ENCODE measurements at regions not wholly inside any gene's neighbourhood (a gene's known extent, or its start where the extent isn't known, plus 50 kb on each side); places are given as distances from the start of the nearest gene placed in this dataset.

DNA sequence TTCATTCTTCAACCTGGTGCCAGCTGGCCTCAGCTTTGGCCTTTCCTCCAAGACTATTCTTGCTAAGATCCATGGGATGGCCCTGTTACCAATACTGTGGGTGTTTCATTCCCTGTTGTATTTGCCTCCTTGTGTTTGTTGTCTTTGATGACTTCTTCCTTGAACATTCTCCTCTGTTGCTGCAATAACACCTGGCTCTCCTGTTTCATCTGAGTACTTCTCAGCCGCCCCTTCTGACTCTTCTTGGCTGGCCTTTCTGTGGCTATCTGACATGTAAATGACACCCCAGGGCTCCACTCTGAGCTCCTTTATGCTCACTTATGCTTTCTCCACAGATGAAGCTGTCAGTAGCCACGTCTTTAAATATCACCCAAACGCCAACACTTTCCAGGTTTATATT, 302.7 kb upstream of the CHRNA7 start:
- intact Hi-C loops (cut with micrococcal nuclease): no loop called here

DNA sequence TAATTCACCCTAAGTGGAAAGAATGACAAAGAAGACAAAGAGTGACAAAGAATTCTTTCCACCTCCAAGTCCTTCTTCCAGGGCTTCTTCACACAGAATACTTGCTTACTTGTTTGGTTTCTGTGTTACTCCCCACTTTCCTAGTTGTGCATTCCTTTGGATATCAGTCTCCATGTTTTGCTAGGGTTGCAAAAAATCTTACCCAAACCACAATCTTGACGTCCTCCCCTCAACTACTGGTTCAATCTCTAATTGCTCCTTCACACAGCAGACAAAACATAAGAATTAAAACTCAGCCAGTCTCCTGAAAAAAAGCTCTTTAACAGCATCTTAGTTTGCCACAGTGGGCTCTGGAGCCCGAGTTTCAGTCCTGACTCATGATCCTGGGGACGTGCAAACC, 297.6 kb upstream of the CHRNA7 start:
- intact Hi-C loops (cut with micrococcal nuclease): no loop called here

DNA sequence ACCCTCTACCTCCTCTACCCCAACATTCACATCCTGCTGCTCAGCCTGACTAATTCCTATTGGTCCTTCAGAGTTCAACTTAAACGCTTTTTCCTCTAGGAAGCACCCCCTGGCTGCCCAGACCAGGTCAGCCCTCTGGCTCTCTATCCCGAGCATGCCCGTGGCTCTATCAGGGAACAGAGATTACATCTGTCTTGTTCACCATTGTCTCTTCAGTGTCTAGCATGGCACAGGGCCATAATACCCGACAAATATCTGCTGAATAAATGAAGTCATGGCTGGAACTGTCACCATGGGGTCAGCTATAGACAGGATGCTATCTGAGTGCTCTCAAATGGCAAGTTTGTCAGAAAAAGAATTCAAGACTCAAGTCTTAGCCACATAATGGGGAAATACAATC, 296.9 kb upstream of the CHRNA7 start:
- intact Hi-C loops (cut with micrococcal nuclease): no loop called here

DNA sequence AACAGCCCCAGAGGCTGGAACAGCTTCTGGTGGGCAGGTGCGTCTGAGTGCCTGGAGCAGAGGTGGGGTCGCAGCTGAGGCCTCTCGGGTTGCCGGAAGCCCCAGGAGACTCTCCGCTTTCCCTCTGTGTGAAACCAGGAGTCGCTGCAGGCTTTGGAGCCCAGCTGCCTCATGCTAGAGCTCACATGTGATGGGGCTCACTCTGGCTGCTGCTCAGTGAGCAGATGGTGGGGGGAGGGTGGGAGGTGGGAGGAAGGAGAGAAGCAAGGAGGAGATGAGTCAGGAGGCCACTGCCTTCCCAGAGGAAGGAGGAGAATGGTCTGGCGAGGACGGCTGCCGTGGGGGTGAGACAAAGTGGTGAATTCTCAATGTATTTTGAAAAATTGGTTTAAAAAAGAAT, 290.1 kb upstream of the CHRNA7 start:
- intact Hi-C loops (cut with micrococcal nuclease): no loop called here

DNA sequence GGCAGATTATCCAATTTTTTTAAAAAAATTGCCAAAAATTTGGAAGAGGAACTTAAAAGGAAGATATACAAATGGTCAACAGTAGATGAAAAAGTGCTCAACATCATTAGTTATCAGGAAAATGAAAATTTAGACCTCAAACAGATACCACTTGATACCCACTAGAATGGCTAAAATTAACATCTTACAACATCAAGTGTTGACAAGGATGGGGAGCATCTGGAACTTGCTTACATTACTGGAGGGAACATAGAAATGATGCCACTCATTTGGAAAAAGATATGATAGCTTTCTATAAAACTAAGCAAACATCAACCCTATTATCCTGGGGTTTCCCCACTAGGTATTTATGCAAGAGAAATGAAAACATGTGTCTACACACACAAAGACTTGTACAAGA, 284.5 kb upstream of the CHRNA7 start:
- intact Hi-C loops (cut with micrococcal nuclease): no loop called here

DNA sequence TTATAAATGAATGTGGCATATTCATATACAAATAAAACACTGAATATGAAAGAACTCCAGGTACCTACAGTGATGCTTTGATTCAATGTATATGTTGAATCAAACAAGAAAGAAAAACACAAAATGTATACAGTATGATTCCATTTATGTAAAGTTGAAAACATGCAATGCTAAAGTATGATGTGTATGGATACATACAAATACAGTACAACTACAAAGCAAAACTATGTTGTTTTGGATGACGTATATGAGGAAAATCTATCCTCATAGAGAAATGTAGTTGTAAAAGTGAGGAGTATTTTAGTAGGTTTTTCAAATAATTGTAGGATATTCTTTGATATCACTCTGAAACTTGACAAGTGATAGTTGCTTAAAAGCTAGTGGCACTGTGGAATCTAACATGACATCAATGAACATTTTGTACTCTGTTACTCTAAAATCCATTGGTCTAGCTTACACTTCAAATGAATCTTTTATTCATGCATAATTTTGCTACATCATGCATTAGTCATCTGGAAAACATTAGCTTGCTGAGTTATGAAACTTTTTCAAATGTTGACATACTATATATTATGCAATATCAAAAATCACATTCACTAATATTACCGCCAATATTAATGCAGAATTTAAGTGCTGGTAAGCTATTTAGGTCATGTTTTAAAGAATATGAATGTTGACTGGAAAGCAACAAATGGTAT, 278.1 kb upstream of the CHRNA7 start:
- intact Hi-C loops (cut with micrococcal nuclease): no loop called here

DNA sequence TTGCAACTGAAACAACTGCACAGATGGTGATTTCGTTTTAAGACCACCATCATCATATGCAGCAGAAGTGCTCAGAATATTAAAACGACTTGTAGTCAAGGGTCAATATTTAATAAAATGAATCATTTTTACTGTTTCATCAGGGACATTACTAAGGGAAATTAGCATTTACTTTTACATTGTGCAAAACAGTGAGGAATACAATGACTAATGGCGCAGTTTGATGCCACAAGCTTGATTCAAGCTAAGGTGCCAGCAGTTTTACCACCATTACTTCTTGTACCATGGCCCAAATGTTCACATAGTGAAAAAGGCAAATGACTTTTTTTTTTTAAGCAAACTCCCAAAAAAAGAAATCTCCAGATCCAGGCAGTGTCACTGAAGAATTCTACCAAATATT, 277.4 kb upstream of the CHRNA7 start:
- intact Hi-C loops (cut with micrococcal nuclease): no loop called here

DNA sequence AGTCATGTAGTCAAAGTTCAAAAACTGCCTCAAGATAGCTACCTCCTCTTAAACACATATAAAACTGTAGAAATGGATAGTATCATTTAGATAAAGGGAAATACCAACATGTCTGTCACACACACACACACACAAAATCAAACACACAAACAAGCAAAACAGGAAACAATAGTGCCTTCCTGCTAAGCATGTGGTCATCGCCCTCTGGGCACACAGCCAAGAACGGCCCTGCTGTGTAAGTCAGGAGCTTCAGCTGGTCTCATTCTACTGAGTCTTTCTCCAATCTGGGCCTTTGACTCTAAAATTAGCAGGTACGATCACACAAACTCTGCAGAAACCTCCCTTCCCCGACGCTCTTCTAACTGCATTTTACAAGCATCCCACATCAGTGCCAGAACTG, 272.2 kb upstream of the CHRNA7 start:
- intact Hi-C loops (cut with micrococcal nuclease): no loop called here

DNA sequence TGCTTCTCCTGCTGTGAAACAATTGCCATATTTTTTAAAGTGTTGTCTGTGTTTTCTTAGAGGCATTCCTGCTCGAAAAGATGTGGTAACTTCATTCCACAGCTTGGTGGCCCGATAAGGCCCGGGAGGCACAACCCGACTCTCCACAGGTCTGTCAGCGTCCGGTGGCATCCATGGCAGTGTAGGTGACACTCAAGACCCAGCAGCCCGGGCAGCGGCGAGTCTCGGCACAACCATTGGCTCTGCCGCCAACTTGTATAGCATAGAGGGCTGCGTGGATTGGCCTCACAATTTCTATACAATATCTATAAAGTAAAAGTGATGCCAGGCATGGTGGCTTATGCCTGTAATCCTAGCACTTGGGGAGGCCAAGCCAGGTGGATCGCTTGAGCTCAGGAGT, 262.3 kb upstream of the CHRNA7 start:
- intact Hi-C loops (cut with micrococcal nuclease): no loop called here

DNA sequence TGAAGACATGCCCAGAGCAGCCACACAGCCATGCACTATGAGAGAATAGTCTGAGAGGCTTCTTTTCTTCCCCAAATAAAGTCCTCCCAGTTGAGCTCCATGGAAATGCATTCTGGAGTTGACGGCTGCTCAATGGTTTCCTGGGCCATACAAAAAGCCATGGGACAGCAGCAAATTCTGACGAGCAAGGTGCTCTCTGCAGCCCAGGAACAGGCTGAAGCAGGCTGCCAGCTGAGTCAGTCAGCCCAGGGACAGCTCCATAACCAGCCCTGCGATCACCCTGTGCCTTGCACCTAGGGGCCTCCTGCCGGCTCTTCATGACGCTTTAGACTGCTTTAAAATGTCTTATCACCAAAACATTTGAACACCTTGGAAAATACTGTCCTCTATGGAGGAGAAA, 256.3 kb upstream of the CHRNA7 start:
- intact Hi-C loops (cut with micrococcal nuclease): no loop called here

DNA sequence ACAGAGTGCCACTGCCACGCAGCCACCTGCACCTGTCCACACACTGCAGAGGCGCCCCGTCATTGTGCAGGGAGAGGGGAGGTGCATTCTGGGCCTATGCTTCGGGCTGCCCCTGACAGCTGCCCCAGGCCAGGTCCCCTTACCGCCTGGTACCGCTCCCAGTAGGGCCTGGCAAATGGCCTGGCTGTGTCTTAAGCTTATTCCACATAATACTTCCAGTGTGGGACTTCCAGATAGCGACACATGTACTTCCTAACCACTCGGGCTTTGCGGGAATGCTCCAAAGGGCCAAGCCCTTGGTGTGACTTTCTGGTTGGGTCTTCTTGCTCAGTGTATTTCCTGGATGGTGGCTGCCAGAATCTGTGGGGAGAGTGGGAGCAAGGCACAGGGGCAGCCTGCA, 254.3 kb upstream of the CHRNA7 start:
- intact Hi-C loops (cut with micrococcal nuclease): no loop called here

DNA sequence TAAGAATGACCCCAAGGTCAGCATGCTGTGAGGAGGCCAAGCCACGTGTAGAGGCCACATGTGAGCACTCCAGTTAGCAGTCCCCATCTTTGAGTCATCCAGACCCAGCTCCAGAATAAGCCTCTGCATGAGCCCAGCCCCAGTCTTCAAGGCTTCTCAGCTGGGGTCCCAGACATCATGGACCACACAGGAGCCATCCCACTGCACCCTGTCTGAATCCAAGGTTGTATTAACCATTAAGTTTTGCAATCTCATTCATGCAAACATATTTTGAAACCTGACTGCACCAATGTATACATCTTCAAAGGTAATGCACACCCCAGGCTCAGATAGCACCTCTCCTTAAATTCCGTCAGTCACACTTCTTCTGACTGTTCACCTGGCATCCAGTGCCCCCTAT, 249.1 kb upstream of the CHRNA7 start:
- intact Hi-C loops (cut with micrococcal nuclease): no loop called here

DNA sequence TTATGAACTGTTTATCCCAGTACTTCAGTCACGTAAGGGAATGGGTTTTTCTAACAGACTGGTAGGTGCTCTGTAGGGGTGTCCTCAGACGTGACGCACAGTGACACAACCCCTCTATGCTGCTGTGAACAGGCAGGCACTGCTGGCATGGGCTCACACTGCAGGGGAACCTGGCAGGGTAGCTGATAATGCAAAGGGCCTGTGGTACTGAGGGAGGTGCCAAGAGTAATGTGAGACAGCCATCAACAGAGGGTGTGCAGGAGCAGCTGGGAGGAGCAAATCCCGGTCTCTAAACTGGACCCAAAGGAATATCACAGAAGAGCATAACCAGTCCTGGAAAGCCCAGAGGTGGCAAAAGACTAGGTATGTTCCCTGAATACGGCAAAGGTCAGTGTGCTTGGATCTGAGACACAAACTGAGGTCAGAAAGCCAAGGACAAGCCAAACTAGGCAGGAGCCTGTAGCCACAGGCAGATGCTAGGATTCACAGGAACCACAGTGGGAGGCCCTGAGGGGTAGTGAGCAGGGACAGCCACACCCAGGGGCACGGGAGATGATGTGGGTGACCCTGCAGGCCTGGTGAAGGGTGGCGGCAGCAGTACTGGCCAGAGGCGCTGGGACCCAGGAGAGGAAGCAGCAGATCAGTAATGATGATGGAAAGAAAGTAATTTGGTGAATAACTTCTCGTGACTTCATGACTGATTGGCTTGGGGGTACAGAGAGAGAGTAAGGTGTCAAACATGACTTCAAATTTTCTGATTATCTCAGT, 248.1 kb upstream of the CHRNA7 start:
- intact Hi-C loops (cut with micrococcal nuclease): no loop called here

DNA sequence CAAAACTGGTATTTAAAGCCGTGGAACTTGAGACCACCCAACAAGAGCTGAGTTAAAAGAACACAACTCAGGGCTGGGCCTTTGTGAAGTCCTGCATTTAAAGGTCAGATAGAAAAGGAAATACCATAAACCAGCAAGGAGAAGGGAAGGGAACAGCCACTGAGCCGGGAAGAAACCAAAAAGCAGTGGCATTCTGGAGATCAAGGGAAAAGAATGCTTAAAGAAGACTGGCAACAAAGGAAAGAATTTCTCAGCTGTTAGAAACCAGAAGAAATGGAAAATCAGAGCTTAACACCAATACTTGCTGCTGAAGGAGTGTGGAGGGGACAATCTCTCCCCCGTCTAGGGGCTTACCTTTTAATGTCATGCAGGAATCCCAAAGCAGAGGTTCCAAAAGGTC, 247.4 kb upstream of the CHRNA7 start:
- intact Hi-C loops (cut with micrococcal nuclease): no loop called here

DNA sequence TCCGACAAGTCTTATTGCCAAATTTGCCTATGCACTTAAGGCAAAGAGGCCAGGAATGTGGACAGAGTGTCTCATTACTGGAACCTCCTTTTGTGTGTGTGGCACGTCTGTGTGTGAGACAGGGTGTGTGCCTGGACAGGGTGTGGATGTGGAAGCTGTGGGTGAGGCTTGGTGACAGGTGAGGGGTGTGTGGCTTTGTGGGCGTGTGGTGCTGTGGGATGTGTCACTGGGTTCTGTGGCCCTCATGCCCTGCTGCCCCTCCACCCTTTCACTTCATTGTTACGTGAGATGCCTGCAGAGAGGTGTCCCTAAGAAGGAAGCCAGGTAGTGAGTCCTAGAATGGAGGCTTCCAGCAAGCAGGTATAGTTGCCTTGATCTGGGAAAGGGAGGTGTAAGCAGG, 244.0 kb upstream of the CHRNA7 start:
- intact Hi-C loops (cut with micrococcal nuclease): no loop called here

DNA sequence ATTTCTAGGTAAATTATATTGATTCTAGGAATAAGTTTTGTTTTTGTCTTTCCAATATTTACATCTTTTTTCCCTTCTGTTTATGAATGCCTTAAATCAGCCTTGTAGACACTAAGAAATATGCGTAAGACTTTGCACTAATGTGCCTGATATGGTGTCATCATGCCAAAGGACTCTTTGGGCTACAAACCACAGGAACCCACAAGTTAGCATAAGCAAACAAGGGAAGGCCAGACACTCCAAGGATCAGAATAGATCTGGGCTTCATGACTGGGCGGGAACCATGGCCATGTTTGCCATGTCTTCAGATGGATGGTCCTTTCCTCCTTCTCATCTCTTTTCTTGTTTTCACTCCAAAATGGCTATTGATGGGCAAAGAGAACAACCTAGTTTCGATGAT, 242.2 kb upstream of the CHRNA7 start:
- intact Hi-C loops (cut with micrococcal nuclease): no loop called here

DNA sequence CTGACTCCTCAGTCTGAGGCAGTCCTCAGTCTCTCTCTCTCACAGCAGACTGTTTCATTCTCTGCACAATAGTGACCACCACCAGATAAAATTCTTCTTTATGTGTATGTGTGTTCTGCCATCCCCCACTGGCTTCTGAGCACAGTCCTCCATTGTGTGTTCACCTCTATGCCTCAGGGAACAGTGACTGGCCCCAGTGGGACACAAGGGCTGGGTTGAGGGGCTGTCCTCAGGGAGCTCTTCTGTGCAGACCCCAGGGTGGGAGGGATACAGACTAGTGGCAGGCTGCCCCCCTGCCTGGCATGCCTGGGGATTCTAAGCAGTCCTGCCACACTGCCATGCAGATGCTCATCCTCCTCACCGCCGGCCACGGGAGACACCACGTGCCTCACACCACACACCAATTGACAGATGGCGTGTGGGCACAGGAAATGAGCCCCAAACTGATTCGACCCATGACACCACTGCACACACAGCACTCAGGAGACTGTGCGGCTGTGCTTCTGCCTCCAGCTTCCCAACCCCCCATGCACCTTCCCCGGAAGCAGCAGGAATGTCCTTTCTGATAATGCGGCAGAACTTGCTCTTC, 237.6 kb upstream of the CHRNA7 start:
- intact Hi-C loops (cut with micrococcal nuclease): no loop called here

DNA sequence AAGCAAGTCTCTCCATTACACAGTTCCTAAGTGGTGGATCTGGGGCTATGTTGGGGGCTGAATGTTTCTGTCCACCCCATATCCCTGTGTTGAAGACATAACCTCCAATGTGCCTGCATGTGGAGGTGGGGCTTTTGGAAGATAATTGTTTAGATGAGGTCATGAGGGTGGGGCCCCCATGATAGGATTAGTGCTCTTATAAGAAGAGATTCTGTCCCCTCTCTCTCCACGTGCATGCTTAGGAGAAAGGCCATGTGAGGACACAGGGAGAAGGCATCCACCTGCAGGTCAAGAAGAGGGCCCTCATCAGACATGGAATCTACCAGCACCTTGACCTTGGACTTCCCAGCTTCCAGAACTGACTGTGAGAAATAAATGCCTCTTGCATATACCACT, 231.0 kb upstream of the CHRNA7 start:
- intact Hi-C loops (cut with micrococcal nuclease): no loop called here

DNA sequence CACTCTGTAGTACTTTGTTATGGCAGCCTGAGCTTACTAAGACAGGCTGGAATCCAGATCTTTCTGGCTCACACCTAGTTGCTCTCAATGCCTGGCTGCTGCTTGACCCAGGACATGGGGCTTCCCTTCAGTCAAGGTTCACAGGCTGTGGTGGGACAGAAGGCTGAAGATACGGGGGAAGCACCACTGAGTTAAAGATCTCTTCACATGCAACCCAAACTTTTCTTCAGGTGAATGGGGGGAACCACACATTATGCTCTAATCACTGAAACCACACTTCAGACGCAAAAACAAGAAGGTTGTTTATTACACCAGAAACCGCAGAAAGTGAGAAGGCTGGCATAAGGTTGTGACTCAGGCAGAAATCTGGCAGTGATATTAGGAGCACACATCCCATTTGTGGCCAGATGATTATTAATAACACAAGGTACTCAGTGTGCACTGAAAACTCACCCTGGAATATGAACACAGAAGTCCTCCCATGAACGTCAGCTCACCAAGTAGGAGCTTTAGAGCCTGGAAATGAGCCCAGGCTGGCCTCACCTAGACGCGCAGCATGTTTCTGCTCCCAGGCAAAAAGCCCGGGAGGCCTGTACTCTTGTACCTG, 230.5 kb upstream of the CHRNA7 start:
- intact Hi-C loops (cut with micrococcal nuclease): no loop called here

DNA sequence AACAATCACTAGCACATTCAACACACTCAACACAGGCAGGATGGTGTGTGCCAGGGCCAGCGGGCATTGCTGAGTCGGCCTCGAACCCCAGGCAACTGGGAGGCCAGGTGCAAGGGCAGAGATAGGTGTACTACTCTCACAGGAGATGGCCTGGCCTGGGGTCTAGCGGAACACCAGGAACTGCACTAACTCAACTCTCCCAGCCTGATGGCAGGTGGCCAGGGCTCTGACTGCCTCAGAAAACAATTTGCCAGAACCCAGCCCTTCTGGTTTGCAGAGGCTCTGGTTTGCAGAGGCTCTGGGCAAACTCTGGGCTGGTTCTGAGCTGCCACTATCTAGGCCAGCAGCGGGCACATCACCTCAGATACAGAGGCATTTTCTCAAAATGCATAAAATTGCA, 229.2 kb upstream of the CHRNA7 start:
- intact Hi-C loops (cut with micrococcal nuclease): no loop called here

DNA sequence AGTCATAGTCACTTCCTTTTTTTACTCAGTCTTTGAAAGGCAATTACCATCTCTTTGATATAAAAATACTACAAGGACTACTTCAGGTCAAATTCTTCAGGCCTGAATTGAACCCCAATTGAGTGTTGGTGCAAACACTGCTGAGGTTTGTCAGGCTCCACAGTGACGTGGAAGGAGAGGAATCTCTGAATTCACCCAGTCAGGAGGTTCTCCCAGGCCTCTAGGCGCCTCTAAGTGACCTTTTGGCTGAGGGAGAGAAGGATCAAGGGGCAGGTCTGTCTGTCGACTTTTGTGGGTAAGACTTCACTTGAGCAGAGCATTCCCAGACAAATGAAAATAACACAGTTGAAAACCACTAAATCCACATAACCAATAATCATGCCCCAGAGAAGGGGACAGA, 227.6 kb upstream of the CHRNA7 start:
- intact Hi-C loops (cut with micrococcal nuclease): no loop called here

DNA sequence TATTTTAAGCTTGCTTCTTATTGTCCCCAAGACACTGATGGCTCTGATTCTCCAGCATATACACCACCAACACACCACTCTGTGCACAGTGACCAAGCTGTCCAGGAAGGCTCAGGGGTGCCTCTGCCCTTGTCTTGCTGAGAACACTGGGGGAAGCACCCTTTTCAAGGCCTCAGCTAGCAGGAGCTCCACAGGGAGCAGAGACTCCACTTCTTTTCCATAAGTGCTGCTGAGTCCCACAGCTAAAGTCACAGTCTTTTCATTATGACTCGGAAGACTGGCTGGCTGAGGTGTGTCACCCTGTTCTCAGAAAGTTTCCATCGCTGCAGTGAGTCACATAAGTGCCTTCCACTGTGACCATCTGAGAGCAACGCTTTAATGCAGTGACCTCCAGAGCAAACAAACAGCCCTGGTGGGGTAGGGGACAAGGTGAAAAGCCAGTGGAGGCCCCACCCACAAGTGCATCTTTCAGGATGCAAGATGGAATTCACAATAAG, 226.9 kb upstream of the CHRNA7 start:
- intact Hi-C loops (cut with micrococcal nuclease): no loop called here

All from T-helper 2 cell treated with Interferon-gamma antibody and Interleukin-4, amounts not matched to agents 100 ng/mL and 5 ng/mL, for 36 hours (primary cell).